Spleen (tissue), 11 donors: ENCODE measurements at regions not wholly inside any gene's neighbourhood (a gene's known extent, or its start where the extent isn't known, plus 50 kb on each side); places are given as distances from the start of the nearest gene placed in this dataset.

ENCODE experiments used
- DNase-seq: peaks from one replicate; pipeline ENCODE4 v3.0.0-alpha.2; 2020
- H3K27ac ChIP-seq, 8 donors: fragments of 200-600 bp; sonication (generic) in 7 of 8; 1 replicate in 4 of 8; 2 replicates in 4 of 8; pipeline versions ENCODE4 v1.5.0 to v1.8.0; 2016 to 2021; ENCODE audit warnings: inconsistent platforms in 4 of 8, mild to moderate bottlenecking in 4 of 8, moderate library complexity in 1 of 8
- H3K27me3 ChIP-seq, 7 donors: fragments of 200-600 bp; sonication (generic) in 6 of 7; replicated peaks in 1 of 7; 1 replicate in 4 of 7; 2 replicates in 3 of 7; pipeline versions ENCODE4 v1.5.0 to v1.8.0; 2016 to 2021; ENCODE audit warnings: inconsistent platforms in 3 of 7, mild to moderate bottlenecking in 1 of 7
- H3K36me3 ChIP-seq, 6 donors: fragments of 200-600 bp; sonication (generic) in 5 of 6; 1 replicate in 4 of 6; 2 replicates in 2 of 6; pipeline versions ENCODE4 v1.5.0 to v1.8.0; 2016 to 2021; ENCODE audit warnings: inconsistent platforms in 2 of 6
- H3K4me1 ChIP-seq, 6 donors: fragments of 200-600 bp; sonication (generic) in 5 of 6; 1 replicate in 3 of 6; 2 replicates in 3 of 6; pipeline versions ENCODE4 v1.5.0 to v1.8.0; 2016 to 2021; ENCODE audit warnings: inconsistent platforms in 3 of 6
- H3K4me3 ChIP-seq, 8 donors: fragments of 200-600 bp; sonication (generic) in 7 of 8; 1 replicate in 4 of 8; 2 replicates in 4 of 8; pipeline versions ENCODE4 v1.5.0 to v1.8.0; 2016 to 2021; ENCODE audit warnings: inconsistent platforms in 4 of 8, mild to moderate bottlenecking in 4 of 8, moderate library complexity in 2 of 8
- H3K9me3 ChIP-seq, 8 donors: fragments of 200-600 bp; sonication (generic) in 7 of 8; 1 replicate in 4 of 8; 2 replicates in 4 of 8; pipeline versions ENCODE4 v1.5.0 to v1.8.0; 2016 to 2021; ENCODE audit warnings: inconsistent platforms in 4 of 8
- CTCF ChIP-seq, 11 experiments: fragments of 200-600 bp in 7 of 11; fragments of 450-650 bp in 4 of 11; sonication (generic) in 4 of 11; IDR thresholded peaks in 8 of 11; conservative IDR thresholded peaks in 3 of 11; 1 replicate in 7 of 11; 2 replicates in 4 of 11; pipeline versions ENCODE4 v1.4.0 to v1.8.0; 2016 to 2021; ENCODE audit warnings: antibody characterized with exemption in 11 of 11, inconsistent platforms in 4 of 11, mild to moderate bottlenecking in 1 of 11
- POLR2A ChIP-seq, 3 donors: fragments of 450-650 bp; IDR thresholded peaks; one replicate each; pipeline ENCODE4 v1.5.1; 2017; ENCODE audit warnings: antibody characterized with exemption in 3 of 3, mild to moderate bottlenecking in 1 of 3
- POLR2AphosphoS5 ChIP-seq, 3 donors: sonication (generic); formaldehyde crosslinking; IDR thresholded peaks; one replicate each; pipeline ENCODE4 v1.5.1; 2017; ENCODE audit warnings: antibody characterized with exemption in 3 of 3
- WGBS, 5 donors: extraction: QIAGEN DNeasy Blood & Tissue Kit in 3 of 5; methylation state at CpG; one replicate each; pipeline versions ENCODE4 v1.1.5 to v1.1.7; 2013 to 2018; 5-methylcytosine and 5-hydroxymethylcytosine counted together
- intact Hi-C: fragments of 100-400 bp; cut with DNase I; formaldehyde crosslinking; loops from one replicate; pipeline ENCODE4 v1.15.0; 2023; ENCODE audit warnings: low total_unique reads
- donor health status: healthy with polysubstance abuse.
- donor health status: DM: no; HTN: no; CAD: no; lungs with moderate emphysema.
- donor health status: DM: no; HTN: no; CAD: no.
- donor health status: Bipolar disorder and iron deficiency.
- donor health status: healthy.
- donor health status: DM: no; HTN: no; CAD: no.
- donor health status: DM: yes; HTN: yes; CAD: no.

DNA sequence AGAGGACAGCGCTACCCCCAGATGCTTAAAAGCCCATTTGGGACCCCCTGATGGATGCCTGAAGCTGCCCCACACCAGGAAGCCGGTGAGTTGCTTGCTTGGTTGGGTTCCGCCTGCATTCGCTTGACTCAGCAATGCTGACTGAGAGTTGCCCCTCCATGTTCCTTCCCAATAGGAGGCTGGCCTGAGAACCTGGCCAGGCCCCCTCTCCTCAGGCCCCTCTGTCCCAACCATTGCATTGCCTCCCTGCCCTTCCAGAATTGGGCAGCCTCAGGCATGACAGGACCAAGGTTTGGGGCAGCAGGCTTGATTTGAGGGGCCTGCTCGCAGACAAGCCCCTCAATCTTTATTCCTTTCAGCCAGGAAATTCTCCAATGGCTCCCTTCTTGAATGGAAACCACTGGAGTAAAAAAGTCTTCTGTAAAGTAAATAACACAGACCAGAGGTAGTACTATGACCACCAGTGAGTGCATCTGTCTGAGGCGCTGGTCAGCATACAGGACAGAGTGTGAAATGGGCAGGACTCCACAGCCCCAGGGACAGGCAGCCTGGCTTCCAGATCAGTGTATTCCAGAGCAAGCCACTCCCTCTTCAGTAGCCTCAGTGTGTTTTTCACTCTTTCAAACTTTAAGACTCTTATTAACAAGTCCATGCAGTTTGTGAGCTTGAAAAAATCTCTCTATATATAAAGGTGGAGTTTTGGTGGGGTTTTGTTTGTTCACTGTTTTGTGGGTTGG, 104.7 kb downstream of the C1QL2 start:
- WGBS, 5 donors: 80 to 93% (median 86%) methylated on average over 6 of the region's 6 CpGs

DNA sequence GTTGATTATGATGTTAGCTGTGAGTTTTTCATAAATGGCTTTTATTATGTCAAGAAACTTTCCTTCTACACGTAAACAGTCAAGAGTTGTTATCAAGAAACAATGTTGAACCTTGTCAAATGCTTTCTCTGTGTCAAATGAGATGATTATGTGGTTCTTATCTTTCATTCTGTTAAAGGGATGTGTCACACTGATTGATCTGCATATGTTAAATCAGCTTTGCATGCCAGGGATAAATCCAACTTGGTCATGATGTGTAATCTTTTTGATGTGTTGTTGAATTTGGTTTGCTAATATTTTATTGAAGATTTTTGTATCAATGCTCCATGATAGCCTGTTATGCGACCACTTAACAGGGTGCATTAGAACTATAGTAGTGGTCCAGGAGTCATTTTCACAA, 107.3 kb downstream of the C1QL2 start:
- 68 to 82% (median 75%) methylated on average over 2 of the region's 2 CpGs for WGBS, 5 donors
- no peaks in the 10 kb centered on the region for H3K36me3 ChIP-seq
- TF ChIP-seq POLR2A (IDR thresholded peaks at IDR 0.05): no peak
- TF ChIP-seq CTCF (IDR thresholded peaks at IDR 0.05 in 8 of 11, conservative IDR thresholded peaks at IDR 0.05 in 3 of 11): no peak
- no peak for DNase-seq
- no peak overlapping the region for H3K4me3 ChIP-seq
- intact Hi-C loops: no loop called here
- peaks cover 0 to 35% (median 0%) of the 10 kb centered on the region in 7 donors for H3K27me3 ChIP-seq
- H3K27ac ChIP-seq: no peak overlapping the region
- no peaks in the 10 kb centered on the region for H3K4me1 ChIP-seq
- peaks cover 0 to 25% (median 14%) of the 10 kb centered on the region in 8 donors for H3K9me3 ChIP-seq

More for the DNA sequence above, 104.7 kb downstream of the C1QL2 start:
- H3K4me1 ChIP-seq: no peaks in the 10 kb centered on the region
- H3K27me3 ChIP-seq: peaks cover 0 to 45% (median 0%) of the 10 kb centered on the region in 7 donors
- no peak for DNase-seq
- peaks cover 0 to 25% (median 14%) of the 10 kb centered on the region in 8 donors for H3K9me3 ChIP-seq
- H3K27ac ChIP-seq: no peak overlapping the region
- TF ChIP-seq POLR2AphosphoS5 (IDR thresholded peaks at IDR 0.05): no peak
- TF ChIP-seq CTCF (IDR thresholded peaks at IDR 0.05 in 8 of 11, conservative IDR thresholded peaks at IDR 0.05 in 3 of 11): no peak
- no peak for TF ChIP-seq POLR2A (IDR thresholded peaks at IDR 0.05)
- intact Hi-C loops: no loop called here
- H3K4me3 ChIP-seq: no peak overlapping the region
- H3K36me3 ChIP-seq: no peaks in the 10 kb centered on the region

- no peak overlapping the region for H3K27ac ChIP-seq
- intact Hi-C loops: no loop called here
- no peaks in the 10 kb centered on the region for H3K36me3 ChIP-seq
- H3K9me3 ChIP-seq: peaks cover 0 to 16% (median 6%) of the 10 kb centered on the region in 8 donors
- no peak for DNase-seq
- H3K4me3 ChIP-seq: no peak overlapping the region
- TF ChIP-seq CTCF (IDR thresholded peaks at IDR 0.05 in 8 of 11, conservative IDR thresholded peaks at IDR 0.05 in 3 of 11): no peak
- TF ChIP-seq POLR2A (IDR thresholded peaks at IDR 0.05): no peak
- TF ChIP-seq POLR2AphosphoS5 (IDR thresholded peaks at IDR 0.05): no peak
- no peaks in the 10 kb centered on the region for H3K4me1 ChIP-seq
- 74 to 87% (median 77%) methylated on average over 12 of the region's 12 CpGs for WGBS, 5 donors
- peaks cover 0 to 32% (median 0%) of the 10 kb centered on the region in 7 donors for H3K27me3 ChIP-seq
These were observed 108.1 kb downstream of the MARCO start for GRCh38 chr2:119049968-119050704.
